ENCODE measurements at regions not wholly inside any gene's neighbourhood (a gene's known extent, or its start where the extent isn't known, plus 50 kb on each side); places are given as distances from the start of the nearest gene placed in this dataset.

DNA sequence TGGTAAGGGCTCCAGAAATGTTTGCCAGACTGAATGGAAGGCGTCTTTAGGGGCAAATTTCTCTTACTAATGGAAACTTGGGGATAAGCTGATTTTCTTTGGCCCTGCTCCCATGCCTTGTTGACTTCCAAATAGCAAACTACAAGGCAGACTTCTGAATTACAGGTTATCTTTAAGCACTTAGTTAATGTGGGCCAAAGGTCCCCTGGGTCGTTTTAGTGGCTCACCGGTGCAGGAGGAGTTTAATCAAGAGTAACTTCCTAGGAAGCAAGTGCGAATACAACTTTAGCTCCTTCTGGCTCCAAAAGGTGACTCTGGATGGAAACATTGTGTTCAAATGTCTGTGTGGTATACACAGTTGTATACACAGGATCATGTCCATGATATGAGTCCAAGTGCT lies 323.6 kb downstream of the SLITRK2 start:
- TF ChIP-seq CTCF (IDR thresholded peaks at IDR 0.05 in 4 of 5, conservative IDR thresholded peaks at IDR 0.05 in 1 of 5) (no peak), POLR2A (IDR thresholded peaks at IDR 0.05) (no peak)

All from gastrocnemius medialis (tissue), 4 donors.